Activated T-cell treated with anti-CD3 and anti-CD28 coated beads, Interleukin-2, amount 50 U/mL, for 4 hours (primary cell): ENCODE measurements at regions not wholly inside any gene's neighbourhood (a gene's known extent, or its start where the extent isn't known, plus 50 kb on each side); places are given as distances from the start of the nearest gene placed in this dataset.
"Not testable (repeated sequence)": the region's sequence is repeated elsewhere in the genome, so short reads cannot be mapped to it uniquely, and the experiment has no call there.

Experiments
- ATAC-seq, 2 donors: fragments of 200-7000 bp; cut with Tn5 transposase; one replicate each; pipeline ENCODE4 v1.10.0; 2021
- DNase-seq: peaks from one replicate; pipeline ENCODE4 v3.0.0-alpha.2; 2020
- H3K27me3 Mint-ChIP-seq: one replicate; pipeline ENCODE4 v1.8.0; 2021; ENCODE audit warnings: low read depth, mixed read lengths
- H3K36me3 Mint-ChIP-seq: one replicate; pipeline ENCODE4 v1.8.0; 2022; ENCODE audit warnings: mixed read lengths; ENCODE audit not compliant: insufficient read depth
- H3K4me1 Mint-ChIP-seq: one replicate; pipeline ENCODE4 v1.8.0; 2021; ENCODE audit warnings: low read depth, mixed read lengths
- H3K4me3 Mint-ChIP-seq: one replicate; pipeline ENCODE4 v1.8.0; 2021; ENCODE audit warnings: mild to moderate bottlenecking, moderate library complexity, mixed read lengths
- H3K9me3 Mint-ChIP-seq: one replicate; pipeline ENCODE4 v1.8.0; 2021; ENCODE audit warnings: mixed read lengths

GRCh38 chr7:155231941-155232340 is 65.7 kb upstream of the INSIG1 start:
- no peaks in the 10 kb centered on the region for H3K9me3 Mint-ChIP-seq
- H3K4me3 Mint-ChIP-seq = no peak overlapping the region
- no peaks in the 10 kb centered on the region for H3K36me3 Mint-ChIP-seq
- H3K4me1 Mint-ChIP-seq = no peaks in the 10 kb centered on the region
- ATAC-seq (no peak), DNase-seq (no peak)
- H3K27me3 Mint-ChIP-seq = peaks cover 2% of the 10 kb centered on the region

GRCh38 chr7:155232911-155233310 is 64.8 kb upstream of the INSIG1 start:
- DNase-seq = no peak
- H3K36me3 Mint-ChIP-seq = no peaks in the 10 kb centered on the region
- ATAC-seq = no peak
- H3K27me3 Mint-ChIP-seq = peaks cover 2% of the 10 kb centered on the region
- H3K4me1 Mint-ChIP-seq = no peaks in the 10 kb centered on the region
- no peaks in the 10 kb centered on the region for H3K9me3 Mint-ChIP-seq
- no peak overlapping the region for H3K4me3 Mint-ChIP-seq

DNA sequence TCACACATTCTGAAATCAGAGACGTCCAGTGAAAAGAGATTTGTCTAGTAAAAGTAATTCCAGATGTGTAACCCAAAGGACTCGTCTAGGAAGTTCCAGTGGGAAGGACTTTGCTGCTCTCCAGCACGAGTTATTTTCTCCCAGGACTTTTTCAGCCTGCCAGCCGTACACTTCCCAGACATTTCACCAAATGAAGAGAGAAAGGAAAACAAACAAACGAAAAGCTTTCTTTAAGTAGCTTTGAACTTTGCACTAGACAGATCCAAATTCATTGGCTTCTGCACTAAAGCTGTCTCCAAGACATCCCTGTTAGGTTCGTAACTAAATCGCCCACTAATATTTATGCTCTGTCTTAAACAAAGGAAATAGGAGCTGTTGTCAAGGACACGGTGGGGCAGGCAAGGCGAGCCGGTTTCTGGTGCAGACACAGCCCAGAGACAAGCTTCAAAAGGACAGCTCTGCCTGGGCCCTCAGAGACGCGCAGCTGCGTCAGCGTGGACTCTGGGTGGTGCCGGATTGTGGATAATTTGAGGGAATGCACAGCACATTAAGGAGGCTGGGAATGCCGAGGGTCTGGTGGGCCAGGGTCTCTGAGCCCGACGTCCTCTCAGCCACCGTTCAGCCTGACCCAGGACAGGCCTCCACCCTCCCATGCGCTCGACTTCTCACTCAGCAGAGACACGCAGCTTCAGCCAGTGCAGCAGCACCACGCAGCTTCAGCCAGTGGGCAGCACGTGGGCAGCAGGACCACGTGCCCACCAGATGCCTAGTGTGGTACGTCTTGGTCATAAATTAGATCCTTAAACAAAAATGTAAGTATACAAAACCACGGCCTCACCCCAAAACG is 64.1 kb upstream of the INSIG1 start:
- no peak for DNase-seq
- Mint-ChIP-seq H3K4me1 (no peaks in the 10 kb centered on the region), H3K9me3 (no peaks in the 10 kb centered on the region), H3K36me3 (no peaks in the 10 kb centered on the region), H3K27me3 (peaks cover 5% of the 10 kb centered on the region), H3K4me3 (no peak overlapping the region)
- ATAC-seq = no peak

GRCh38 chr7:155234158-155234492 is 63.6 kb upstream of the INSIG1 start:
- DNase-seq = no peak
- H3K36me3 Mint-ChIP-seq = no peaks in the 10 kb centered on the region
- no peaks in the 10 kb centered on the region for H3K4me1 Mint-ChIP-seq
- H3K9me3 Mint-ChIP-seq = no peaks in the 10 kb centered on the region
- ATAC-seq = no peak
- H3K4me3 Mint-ChIP-seq = no peak overlapping the region
- H3K27me3 Mint-ChIP-seq = peaks cover 9% of the 10 kb centered on the region

DNA sequence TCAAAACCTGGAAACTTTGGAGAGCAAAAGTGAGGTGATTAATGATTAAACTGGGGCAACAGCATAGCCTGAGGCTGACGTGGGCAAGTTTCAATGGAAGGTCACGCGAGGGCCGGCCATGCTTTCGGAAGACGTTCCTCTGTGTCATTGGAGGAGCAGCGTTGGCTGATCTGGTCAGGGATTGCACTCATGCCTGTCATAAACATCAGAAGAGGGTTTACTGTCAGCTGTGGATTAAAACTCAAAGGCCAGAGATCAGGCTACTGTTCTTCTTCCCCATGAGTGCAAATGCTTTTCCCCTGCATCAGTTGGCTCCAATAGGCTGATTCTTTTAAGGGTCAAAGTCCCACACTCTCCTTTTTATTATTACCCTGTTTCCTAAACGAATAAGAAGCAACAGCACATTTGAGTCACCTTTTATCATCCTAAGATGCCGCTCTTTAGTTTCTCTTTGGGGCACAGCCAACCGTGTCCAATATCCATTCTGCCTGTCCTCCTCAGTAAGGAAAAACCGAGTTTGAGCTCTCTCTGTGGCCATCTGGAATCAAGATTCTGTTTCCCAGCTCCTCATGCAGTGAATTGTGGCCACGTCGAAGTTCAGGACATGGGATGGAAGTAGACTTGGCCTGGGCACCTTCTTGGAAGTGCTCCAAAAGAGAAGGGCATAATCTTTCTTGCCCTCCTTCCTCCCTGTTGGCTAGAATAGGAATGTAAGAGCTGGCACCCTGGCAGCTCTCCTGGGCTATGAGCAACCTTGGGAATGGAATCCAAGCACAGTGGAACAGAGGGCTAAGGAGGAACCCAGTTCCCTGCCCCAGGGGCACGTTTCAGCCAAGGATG is 62.5 kb upstream of the INSIG1 start:
- ATAC-seq (no peak), DNase-seq (no peak)
- no peaks in the 10 kb centered on the region for H3K4me1 Mint-ChIP-seq
- H3K27me3 Mint-ChIP-seq = peaks cover 14% of the 10 kb centered on the region
- H3K36me3 Mint-ChIP-seq = no peaks in the 10 kb centered on the region
- H3K9me3 Mint-ChIP-seq = no peaks in the 10 kb centered on the region
- no peak overlapping the region for H3K4me3 Mint-ChIP-seq

DNA sequence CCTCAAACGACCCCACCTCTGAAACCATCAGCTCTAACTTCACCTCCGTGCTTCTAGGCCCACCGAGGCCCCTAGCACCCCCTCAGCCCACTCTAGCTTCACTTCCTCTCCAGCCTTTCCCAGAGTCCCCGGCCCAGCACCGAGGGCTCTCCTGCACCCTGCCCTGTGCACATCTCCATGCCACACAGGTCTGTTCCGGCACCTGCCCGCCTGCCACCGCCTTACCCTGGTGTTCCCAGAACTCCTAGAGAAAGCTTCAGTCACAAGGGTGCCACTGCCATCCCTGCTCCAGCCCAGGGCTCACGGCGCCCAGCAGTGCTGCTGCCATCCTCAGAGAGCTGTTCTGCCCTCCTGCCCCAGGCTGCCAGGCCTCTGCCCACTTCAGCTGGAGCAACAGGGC is 61.3 kb upstream of the INSIG1 start:
- H3K4me3 Mint-ChIP-seq = no peak overlapping the region
- DNase-seq (no peak), ATAC-seq (no peak)

DNA sequence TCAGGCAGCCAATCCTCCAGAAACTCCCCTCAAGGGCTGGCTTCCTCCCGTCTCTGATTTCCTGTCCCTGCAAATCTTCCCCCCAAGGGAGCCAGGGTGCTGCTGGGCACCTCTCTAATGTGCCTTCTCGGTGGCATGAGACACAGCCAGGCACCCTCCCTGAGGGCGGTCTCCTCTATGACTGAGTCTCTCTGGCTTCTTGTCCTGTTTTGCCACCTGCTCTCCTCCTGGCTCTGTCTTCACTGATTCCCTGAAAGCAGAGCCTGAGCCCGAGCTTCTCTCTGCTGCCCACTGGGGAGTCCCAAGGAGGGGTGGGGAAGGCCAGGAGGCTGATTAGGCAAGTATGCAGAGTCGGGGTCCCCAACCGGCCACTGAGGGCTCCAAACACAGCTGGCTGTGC is 60.4 kb upstream of the INSIG1 start:
- no peak for ATAC-seq
- no peaks in the 10 kb centered on the region for H3K36me3 Mint-ChIP-seq
- no peak for DNase-seq
- H3K9me3 Mint-ChIP-seq = no peaks in the 10 kb centered on the region
- H3K27me3 Mint-ChIP-seq = peaks cover 17% of the 10 kb centered on the region
- H3K4me3 Mint-ChIP-seq = no peak overlapping the region
- H3K4me1 Mint-ChIP-seq = no peaks in the 10 kb centered on the region

More for the DNA sequence above, 61.3 kb upstream of the INSIG1 start:
- Mint-ChIP-seq H3K27me3 (peaks cover 14% of the 10 kb centered on the region), H3K36me3 (no peaks in the 10 kb centered on the region), H3K4me1 (no peaks in the 10 kb centered on the region), H3K9me3 (no peaks in the 10 kb centered on the region)

- H3K4me3 Mint-ChIP-seq = no peak overlapping the region
- ATAC-seq (no peak), DNase-seq (no peak)
- no peaks in the 10 kb centered on the region for H3K4me1 Mint-ChIP-seq
- H3K27me3 Mint-ChIP-seq = peaks cover 19% of the 10 kb centered on the region
- H3K36me3 Mint-ChIP-seq = no peaks in the 10 kb centered on the region
- H3K9me3 Mint-ChIP-seq = no peaks in the 10 kb centered on the region
Measured at GRCh38 chr7:155237730-155238129, 59.9 kb upstream of the INSIG1 start.

- H3K27me3 Mint-ChIP-seq = peaks cover 23% of the 10 kb centered on the region
- H3K4me3 Mint-ChIP-seq, H3K4me1 Mint-ChIP-seq, H3K9me3 Mint-ChIP-seq, DNase-seq, ATAC-seq, H3K36me3 Mint-ChIP-seq: not testable (repeated sequence)
Measured at GRCh38 chr7:155239431-155240087, 58.1 kb upstream of the INSIG1 start.

DNA sequence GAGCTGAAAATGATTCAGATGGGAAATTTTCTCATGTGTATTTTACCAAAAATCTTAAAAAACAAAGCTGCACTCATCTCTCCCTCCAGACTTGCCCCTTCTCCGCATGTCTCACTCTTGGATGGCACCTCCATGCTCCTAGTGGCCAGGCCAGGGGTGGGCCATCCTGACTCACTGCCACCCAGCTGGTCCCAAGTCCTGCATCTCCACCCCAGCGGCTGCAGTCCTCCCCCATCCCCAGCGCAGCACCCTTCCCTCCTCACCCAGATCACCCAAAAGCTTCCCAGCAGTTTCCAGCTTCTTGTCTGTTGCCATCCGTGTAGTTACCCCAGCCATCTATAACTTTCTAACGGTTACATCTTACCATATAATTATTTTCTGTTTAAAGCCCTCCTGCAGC is 53.0 kb upstream of the INSIG1 start:
- no peaks in the 10 kb centered on the region for H3K4me1 Mint-ChIP-seq
- no peak for ATAC-seq
- H3K27me3 Mint-ChIP-seq = peaks cover 16% of the 10 kb centered on the region
- no peak overlapping the region for H3K4me3 Mint-ChIP-seq
- no peak for DNase-seq
- H3K9me3 Mint-ChIP-seq = no peaks in the 10 kb centered on the region
- no peaks in the 10 kb centered on the region for H3K36me3 Mint-ChIP-seq

DNA sequence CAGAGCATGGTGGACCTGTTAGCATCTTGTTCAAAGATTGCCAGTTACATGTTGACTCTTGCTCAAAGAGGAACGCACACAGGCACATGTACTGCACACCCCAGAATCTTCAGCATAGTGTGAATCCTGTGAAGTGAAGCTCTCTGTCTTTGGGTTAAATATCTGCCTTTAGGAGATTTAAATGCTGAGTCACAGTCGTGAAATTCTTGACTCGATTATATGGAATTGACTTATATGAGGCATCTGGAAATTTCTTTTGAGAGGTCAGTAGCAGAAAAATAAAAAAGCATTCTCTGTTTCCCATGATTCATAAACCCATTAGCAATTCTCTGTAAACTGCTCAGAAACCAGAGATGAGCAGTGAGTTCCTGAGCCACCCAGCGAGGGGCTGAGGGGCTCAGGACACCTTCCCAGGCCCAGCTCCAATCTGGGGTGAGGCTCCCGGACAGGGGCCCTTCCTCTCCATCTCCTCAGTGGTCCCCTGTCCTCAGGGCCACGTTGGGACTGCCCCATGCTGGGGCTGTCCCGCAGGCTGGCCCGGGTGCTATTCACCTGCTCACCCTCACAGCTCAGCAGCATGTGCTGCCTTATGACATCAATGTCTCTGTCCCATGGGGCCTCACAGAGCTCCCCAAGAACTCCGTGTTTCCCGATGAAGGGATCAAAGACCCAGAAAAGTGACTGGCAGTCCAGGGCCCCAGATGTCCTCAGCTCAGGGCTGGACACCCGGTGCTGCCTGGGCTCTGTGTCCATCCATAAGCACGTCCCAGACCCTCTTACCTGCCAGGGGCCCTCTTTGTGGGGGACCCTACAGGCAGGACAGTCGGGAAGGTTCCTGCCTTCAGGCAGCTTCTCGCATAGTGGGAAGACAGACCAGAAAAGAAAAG is 50.0 kb upstream of the INSIG1 start:
- Mint-ChIP-seq H3K27me3 (peaks cover 12% of the 10 kb centered on the region), H3K4me1 (no peaks in the 10 kb centered on the region), H3K4me3 (no peak overlapping the region), H3K9me3 (no peaks in the 10 kb centered on the region), H3K36me3 (no peaks in the 10 kb centered on the region)
- ATAC-seq (no peak), DNase-seq (no peak)
